ENCODE measurements at regions not wholly inside any gene's neighbourhood (a gene's known extent, or its start where the extent isn't known, plus 50 kb on each side); places are given as distances from the start of the nearest gene placed in this dataset.

GRCh38 chr4:14719053-14719452, 283.2 kb upstream of the CPEB2 start:
- Histone ChIP-seq H3K27me3 (no peaks in the 10 kb centered on the region), H3K36me3 (no peaks in the 10 kb centered on the region), H3K4me3 (no peak overlapping the region), H3K4me1 (peaks cover 5% of the 10 kb centered on the region), H3K27ac (no peak overlapping the region), H3K9me3 (no peaks in the 10 kb centered on the region)
- DNase-seq (ENCODE audit: extremely low spot score in 2 of 2): no peak
- intact Hi-C loops (cut with DNase I): no loop called here
- TF ChIP-seq POLR2AphosphoS5 (IDR thresholded peaks at IDR 0.05; ENCODE audit: insufficient read depth in 1 of 2, low read depth in 1 of 2) (peak in 1 of 2 donors; percentile 15), POLR2A (IDR thresholded peaks at IDR 0.05) (no peak)

DNA sequence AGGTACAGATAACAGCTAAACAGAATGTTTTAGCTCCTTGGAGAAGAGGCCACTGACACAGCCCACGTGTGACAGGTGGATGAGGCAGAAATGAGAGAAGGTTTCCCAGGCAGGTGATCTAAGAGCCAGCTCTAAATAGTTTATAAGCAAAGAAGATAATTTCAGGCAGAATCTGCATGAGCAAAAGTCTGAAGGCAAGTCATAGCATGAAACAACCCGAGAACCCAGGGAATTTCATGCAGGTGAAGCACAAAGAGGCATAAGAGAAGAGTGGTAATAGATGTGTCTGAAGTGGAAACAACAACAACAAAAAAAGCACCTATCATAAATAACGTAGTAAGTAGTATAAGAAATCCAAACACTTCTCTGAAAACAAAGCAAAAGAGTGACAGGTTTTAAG, 275.8 kb upstream of the CPEB2 start:
- Histone ChIP-seq H3K9me3 (no peaks in the 10 kb centered on the region), H3K4me1 (no peaks in the 10 kb centered on the region), H3K4me3 (no peak overlapping the region), H3K27ac (no peak overlapping the region), H3K36me3 (no peaks in the 10 kb centered on the region), H3K27me3 (no peaks in the 10 kb centered on the region)
- no peak for DNase-seq (ENCODE audit: extremely low spot score in 2 of 2)
- TF ChIP-seq POLR2AphosphoS5 (IDR thresholded peaks at IDR 0.05; ENCODE audit: insufficient read depth in 1 of 2, low read depth in 1 of 2): no peak
- TF ChIP-seq CTCF (IDR thresholded peaks at IDR 0.05): no peak
- no peak for TF ChIP-seq POLR2A (IDR thresholded peaks at IDR 0.05)
- intact Hi-C loops (cut with DNase I): no loop called here

DNA sequence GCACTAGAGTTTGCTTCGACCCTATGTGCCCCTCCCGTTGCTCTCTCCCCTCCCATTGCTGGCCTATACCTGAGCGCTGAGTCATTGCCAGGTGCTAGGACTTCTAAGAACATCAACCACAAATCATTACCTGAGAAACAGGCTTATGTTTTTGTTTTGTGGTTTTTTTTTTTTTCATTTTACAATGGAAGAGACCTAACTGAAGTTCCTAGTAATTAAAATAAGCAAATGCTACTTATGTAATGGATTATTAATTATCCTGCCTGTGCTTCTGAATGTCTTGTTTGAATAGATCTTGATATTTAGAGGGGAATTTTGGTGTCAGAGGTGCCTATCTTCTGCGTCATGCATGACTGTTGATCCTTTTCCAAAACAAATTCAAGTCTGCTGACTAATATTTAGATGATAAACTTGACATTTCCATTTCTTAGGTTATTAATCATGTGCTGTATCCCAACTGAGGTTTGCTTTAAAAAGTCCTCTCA, 275.4 kb upstream of the CPEB2 start:
- intact Hi-C loops (cut with DNase I): no loop called here
- TF ChIP-seq CTCF (IDR thresholded peaks at IDR 0.05): no peak
- Histone ChIP-seq H3K4me1 (no peaks in the 10 kb centered on the region), H3K27me3 (no peaks in the 10 kb centered on the region), H3K36me3 (no peaks in the 10 kb centered on the region), H3K4me3 (no peak overlapping the region), H3K27ac (no peak overlapping the region), H3K9me3 (no peaks in the 10 kb centered on the region)
- no peak for DNase-seq (ENCODE audit: extremely low spot score in 2 of 2)

GRCh38 chr4:14729282-14730000, 272.8 kb upstream of the CPEB2 start:
- intact Hi-C loops (cut with DNase I): no loop called here
- Histone ChIP-seq H3K27me3 (no peaks in the 10 kb centered on the region), H3K27ac (no peak overlapping the region), H3K9me3 (no peaks in the 10 kb centered on the region), H3K4me3 (no peak overlapping the region), H3K36me3 (no peaks in the 10 kb centered on the region), H3K4me1 (no peaks in the 10 kb centered on the region)
- no peak for DNase-seq (ENCODE audit: extremely low spot score in 2 of 2)
- TF ChIP-seq POLR2AphosphoS5 (IDR thresholded peaks at IDR 0.05; ENCODE audit: insufficient read depth in 1 of 2, low read depth in 1 of 2): no peak
- no peak for TF ChIP-seq CTCF (IDR thresholded peaks at IDR 0.05)
- no peak for TF ChIP-seq POLR2A (IDR thresholded peaks at IDR 0.05)

DNA sequence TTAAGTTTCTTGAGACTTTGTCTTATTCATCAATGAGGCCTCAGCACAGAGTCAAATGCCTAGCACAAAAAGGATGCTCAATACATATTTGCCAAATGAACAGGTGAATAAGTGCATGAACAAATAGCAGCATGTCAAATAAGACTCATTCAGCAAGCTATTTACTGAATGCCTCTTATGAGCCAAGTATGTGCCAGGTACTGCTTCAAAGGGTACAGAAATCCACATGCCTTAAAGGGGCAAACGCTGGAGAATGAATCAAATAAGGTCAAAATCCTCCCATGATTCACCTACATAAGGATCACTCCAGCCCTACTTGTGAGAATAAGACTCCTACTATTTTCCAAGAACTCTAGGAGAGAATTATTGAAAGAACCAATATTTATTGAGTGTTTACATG, 260.2 kb upstream of the CPEB2 start:
- TF ChIP-seq POLR2AphosphoS5 (IDR thresholded peaks at IDR 0.05; ENCODE audit: insufficient read depth in 1 of 2, low read depth in 1 of 2) (no peak), POLR2A (IDR thresholded peaks at IDR 0.05) (no peak), CTCF (IDR thresholded peaks at IDR 0.05) (no peak)
- intact Hi-C loops (cut with DNase I): no loop called here

More for the DNA sequence above, 260.2 kb upstream of the CPEB2 start:
- H3K4me3 ChIP-seq: no peak overlapping the region
- no peaks in the 10 kb centered on the region for H3K36me3 ChIP-seq
- DNase-seq (ENCODE audit: extremely low spot score in 2 of 2): no peak
- no peaks in the 10 kb centered on the region for H3K9me3 ChIP-seq
- no peak overlapping the region for H3K27ac ChIP-seq
- H3K27me3 ChIP-seq: no peaks in the 10 kb centered on the region
- H3K4me1 ChIP-seq: no peaks in the 10 kb centered on the region

Data from vagina (tissue), 2 donors.